HG02870 (cell line): ENCODE measurements at regions not wholly inside any gene's neighbourhood (a gene's known extent, or its start where the extent isn't known, plus 50 kb on each side); places are given as distances from the start of the nearest gene placed in this dataset.
"Not testable (repeated sequence)": the region's sequence is repeated elsewhere in the genome, so short reads cannot be mapped to it uniquely, and the experiment has no call there.

ENCODE experiments used
- ATAC-seq: cut with Tn5 transposase; IDR thresholded peaks from one replicate; pipeline ENCODE4 v1.9.1; 2021; ENCODE audit warnings: mild to moderate bottlenecking, moderate library complexity; ENCODE audit not compliant: unreplicated experiment

DNA sequence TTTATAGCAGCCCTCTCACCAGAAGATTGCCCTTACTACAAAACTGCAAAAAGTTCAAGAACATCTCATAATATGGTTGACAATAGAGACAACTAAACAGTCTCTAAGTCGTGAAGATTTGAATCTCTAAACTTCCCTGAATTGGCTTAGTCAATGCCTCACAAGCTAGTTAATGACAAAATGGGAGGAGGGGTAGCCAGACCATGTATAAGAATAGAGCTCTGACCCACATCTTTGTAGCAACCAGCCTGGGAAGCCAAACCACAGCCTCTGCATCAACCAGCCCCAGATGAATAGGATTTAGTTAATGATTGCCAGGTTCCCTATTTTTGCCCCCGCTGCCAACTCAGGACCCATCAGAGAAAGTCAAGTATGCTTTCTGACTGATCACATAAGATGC, 1265.9 kb upstream of the PCDH10 start:
- not testable (repeated sequence) for ATAC-seq

DNA sequence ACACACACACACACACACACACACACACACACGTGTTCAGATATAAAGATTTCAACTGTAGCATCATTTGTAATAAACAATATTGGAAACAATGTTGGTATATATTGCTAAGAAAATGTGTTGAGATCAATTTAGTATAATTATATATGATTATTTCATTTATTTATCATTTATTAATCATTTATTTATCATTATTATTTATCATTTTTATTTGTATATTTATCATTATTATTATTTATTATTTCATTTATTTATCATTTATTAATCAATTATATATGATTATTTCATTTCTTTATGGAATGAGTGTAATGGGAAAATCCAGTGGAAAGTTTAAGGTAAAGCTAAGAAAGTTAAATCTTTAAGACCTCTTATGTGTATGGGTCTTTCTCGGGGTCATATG, 1223.4 kb upstream of the PCDH10 start:
- ATAC-seq = not testable (repeated sequence)

DNA sequence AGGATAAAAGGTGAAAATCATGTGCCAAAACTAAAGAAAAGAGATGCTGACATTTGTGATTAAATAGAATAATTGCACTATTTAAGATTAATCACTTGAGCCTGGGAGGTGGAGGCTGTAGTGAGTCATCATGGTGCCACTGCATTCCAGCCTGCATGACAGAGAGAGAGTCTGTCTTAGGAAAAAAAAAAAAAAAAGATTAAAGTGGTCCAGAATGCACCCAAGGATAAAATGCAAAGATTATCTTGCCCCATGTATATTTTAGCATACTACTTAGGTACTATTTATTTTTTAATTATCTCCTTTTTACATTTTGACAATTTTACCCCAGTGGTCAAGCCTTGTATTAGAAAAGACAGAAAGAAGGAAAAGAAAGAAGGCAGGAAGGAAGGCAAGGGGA, 1181.4 kb upstream of the PCDH10 start:
- not testable (repeated sequence) for ATAC-seq

DNA sequence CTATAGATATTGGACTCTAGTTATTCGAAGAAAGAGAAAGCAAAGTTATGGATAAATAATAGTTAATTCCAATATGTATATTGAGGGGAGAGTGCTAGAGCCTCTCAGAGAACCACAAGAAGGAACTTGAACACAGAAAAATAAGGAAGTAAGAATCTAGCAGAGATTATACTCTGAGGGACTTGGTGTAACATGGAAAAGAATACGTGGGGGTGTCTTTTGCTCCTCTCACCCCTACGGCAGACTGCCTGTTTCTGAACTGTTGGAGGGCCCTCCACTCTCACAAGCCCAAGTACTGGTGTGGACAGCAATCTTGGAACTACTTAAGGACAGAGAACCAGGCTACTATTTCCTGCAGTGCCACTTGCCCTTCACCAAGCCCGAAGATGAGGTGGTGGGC, 1174.4 kb upstream of the PCDH10 start:
- no peak for ATAC-seq

DNA sequence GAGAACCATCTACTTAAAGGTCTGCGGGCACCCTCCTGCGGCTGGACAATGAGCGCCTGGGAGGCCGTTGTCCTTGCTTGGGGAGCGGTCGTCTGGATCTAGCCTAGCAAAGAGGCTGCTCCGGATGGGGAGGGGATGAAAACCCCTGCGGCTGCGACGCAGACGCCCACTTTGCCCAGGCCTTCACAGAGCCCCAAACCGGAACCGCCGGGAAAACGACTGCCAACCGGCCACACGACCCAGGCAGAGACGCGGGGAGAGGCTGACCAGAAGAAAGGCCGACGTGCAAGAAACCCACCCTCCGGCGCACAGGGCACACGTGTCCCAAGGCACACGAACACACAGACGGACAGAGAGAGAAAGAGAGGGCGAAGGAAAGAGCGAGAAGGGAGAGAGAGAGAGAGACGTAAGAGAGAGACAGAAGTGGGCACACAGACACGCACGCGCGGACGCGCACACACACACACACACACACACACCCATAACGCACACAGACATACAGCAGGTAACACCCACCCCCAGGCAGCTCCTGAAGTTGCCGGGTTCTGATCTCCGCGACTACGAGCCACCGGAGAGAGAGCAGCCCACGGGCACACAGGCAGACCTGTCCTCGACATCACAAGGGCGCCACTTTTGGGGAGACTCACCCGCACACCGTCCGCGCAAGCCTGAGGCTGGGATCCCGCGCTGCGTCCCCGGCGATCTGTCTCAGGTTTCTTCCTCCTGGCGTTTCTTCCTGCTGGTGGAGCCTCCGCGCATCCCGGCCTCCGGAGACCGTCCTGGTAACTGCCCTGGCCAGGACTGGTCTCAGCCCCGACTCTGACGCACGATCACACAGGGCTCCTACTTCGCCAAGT, 1173.6 kb upstream of the PCDH10 start:
- ATAC-seq = not testable (repeated sequence)

DNA sequence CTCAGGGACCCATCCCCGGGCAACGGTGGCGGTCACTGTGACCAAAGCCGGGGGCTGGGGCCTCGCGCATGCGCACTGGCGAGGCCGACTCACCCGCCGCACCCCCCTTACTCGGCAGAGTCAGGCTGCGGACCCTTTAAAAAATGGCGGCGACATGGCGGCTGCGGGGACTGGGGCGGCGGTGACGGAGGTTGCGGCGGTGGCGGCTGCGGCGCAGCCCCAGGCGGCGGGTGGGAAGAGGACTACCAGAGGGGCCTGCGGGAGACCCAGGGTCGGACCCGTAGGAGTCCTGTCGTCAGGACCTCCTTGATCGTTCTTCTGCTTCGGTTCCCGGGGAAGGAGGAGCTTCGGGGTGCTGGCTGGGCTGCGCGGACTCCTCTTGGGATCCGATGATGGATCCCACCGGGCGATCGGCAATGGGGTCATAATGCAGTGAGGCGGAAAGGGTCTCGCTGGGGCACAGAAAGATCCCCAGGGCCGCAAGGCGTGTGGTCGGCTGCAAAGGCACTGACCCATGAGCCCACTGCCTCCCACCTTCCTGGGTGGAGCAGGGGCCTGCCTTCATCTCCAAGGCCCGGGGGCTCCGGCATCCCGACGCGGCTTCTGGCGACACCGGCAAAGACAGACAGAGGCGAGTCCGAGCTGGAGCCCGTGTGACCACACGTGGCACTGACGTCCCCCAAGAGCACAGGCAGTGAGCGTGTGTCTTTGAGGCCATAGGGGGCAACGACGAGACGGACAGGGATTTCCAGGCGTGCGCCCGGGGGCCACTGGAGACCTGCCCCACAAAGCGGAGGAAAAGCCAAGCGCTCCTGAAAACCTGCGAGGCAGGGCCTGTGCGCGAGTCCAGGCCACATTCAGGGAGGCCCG, 1172.7 kb upstream of the PCDH10 start:
- not testable (repeated sequence) for ATAC-seq

DNA sequence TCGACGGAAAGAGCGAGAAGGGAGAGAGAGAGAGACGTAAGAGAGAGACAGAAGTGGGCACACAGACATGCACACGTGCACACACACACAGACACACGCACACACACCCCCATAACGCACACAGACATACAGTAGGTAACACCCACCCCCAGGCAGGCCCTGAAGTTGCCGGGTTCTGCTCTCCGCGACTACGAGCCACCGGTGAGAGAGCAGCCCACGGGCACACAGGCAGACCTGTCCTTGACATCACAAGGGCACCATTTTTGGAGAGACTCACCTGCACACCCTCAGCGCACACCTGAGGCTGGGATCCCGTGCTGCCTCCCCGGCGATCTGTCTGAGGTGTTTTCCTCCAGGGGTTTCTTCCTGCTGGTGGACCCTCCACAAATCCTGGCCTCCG, 1171.0 kb upstream of the PCDH10 start:
- no peak for ATAC-seq

- no peak for ATAC-seq
Observed at GRCh38 chr4:131989576-131989975, 1159.5 kb upstream of the PCDH10 start.

DNA sequence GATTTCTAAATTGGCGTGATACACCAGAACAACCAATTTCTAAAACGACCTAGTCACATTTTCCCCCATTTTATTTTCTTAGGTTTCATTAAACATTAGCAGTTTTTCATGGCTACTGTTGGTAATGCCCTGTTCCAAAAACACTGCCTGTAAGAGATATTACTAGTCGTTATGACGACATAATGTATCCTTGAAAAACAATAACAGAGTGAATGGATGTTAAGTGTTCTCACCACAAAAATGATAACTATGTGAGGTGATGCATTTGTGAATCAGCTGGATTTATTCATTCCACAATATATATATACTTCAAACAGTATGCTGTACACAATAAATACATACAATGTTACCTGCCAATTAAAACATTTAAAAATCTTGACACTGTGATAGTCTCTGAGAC, 1147.6 kb upstream of the PCDH10 start:
- ATAC-seq = no peak

- no peak for ATAC-seq
Observed at GRCh38 chr4:132003593-132003992, 1145.5 kb upstream of the PCDH10 start.

- no peak for ATAC-seq
Observed at GRCh38 chr4:132015321-132015720, 1133.8 kb upstream of the PCDH10 start.

GRCh38 chr4:132016703-132017350, 1132.3 kb upstream of the PCDH10 start:
- ATAC-seq = no peak

DNA sequence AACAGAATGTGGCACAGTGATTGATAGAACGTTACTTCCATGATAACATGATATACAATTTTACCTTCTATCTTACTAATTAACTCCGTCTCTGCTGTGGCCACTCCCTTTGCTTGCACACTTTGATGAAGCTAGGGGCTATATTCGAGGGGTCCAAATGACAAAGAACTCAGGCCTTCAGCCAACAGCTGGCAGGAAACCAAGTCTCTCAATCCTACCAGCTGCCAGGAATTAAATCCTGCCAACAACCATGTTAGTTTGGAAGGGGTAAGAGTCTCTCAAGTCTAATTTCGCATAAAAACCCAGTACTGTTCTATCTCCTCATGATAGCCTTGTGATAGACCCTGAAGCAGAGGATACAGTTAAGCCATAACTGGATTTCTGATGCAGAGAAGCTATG, 1122.9 kb upstream of the PCDH10 start:
- ATAC-seq = no peak

DNA sequence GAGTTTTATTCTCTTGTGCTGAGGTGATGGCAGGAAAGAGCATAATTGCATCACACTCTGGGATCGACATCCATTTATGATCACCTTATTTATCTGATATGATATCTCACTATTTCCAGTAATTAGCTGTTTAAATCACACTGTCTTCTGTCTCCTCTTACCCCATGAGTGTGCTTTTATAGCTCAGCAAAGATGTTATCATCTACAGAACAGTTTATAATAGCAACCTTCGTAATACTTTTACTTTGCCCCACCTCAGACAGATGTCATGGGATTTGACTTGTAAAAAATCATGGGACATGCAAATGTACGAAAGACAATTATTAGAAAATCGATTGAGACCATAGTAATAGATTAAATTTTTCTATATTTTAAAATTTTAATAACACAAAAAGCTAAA, 1122.3 kb upstream of the PCDH10 start:
- no peak for ATAC-seq

GRCh38 chr4:132056496-132056895, 1092.6 kb upstream of the PCDH10 start:
- ATAC-seq = no peak

DNA sequence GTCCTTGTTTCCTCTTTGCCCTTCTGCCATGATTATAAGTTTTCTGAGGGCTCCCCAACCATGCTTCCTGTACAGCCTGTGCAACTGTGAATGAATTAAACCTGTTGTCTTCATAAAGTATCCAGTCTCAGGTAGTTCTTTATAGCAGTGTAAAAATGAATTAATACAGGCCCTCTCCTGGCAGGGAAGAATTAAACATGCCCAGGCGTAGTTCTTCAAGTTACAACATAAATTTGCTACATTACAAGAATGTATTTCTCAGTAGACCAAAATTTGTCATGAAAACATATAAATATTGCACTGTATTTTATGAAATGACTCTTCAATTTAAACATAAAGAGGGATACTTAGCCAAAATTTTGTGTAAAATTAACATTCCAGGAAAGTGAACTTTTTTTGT, 1089.9 kb upstream of the PCDH10 start:
- no peak for ATAC-seq

GRCh38 chr4:132062611-132063239, 1086.4 kb upstream of the PCDH10 start:
- no peak for ATAC-seq

DNA sequence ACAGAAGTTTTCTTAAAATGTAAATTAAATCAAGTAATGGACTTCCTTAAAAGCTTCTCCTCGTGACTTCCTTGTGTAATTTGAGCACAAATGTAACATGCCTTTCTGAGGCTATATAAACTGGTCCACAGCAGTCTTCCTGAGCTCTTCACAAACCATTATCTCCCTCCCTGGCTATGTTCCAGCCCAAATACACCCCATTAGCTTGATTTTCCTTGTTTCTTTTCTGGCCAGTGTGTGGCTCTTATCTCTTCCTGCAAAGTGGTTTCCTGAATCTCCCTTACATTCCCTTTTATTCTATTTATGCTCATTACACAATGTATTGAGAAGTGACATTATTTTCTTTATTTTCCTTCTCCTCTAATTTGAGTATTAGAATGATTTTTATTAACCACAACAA, 1085.3 kb upstream of the PCDH10 start:
- no peak for ATAC-seq

GRCh38 chr4:132065940-132066495, 1083.1 kb upstream of the PCDH10 start:
- no peak for ATAC-seq

GRCh38 chr4:132071815-132072214, 1077.3 kb upstream of the PCDH10 start:
- ATAC-seq = no peak

DNA sequence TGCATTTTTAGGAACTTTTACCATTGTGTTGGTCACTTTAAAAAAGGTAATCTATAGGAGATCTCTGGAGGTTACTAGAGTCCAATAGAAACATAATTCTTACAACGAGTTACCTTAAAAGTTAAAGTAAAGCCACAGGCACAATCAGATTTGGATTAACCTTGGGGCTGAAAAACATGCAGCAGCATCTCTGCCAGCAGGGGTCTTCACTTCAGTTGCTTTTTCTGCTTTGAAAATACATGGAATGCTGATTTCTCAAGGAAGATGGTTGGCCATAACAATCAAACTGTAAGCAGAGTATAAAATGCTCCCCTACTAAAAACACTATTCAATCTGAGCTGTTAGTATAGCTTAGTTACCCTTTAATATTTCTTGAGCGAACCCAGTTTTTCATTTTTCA, 1072.3 kb upstream of the PCDH10 start:
- ATAC-seq = no peak
